ENCODE measurements at regions not wholly inside any gene's neighbourhood (a gene's known extent, or its start where the extent isn't known, plus 50 kb on each side); places are given as distances from the start of the nearest gene placed in this dataset.

DNA sequence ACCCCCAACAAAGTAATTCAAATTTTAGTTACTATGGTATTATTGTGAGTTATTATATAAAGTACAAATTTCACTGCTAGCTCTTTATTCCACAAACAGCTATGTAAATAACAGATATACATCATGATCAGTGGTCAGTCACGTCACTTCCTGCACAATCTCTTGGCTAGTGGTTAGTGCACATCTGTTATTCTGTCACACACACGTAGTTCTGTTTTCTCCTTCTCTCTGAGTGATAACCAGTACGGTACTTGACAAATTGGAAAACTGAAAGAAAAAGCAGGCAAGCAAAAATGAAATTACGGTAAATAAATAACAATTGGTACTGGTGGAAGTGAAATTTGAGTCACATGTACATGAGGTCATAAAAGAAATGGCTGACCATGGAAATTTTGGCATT lies 728.7 kb downstream of the CCDC85A start:
- CTCF ChIA-PET = no interaction called here
- intact Hi-C loops (cut with micrococcal nuclease) = no loop called here
- Histone ChIP-seq H3K79me2 (ENCODE audit: low read length) (no peaks in the 10 kb centered on the region), H3K9me3 (ENCODE audit: low read length) (no peaks in the 10 kb centered on the region), H3K4me3 (ENCODE audit: low read length) (no peak overlapping the region), H2AFZ (ENCODE audit: low read length) (no peak overlapping the region), H3F3A (ENCODE audit: low read length, unreplicated experiment) (no peaks in the 10 kb centered on the region), H3K4me2 (ENCODE audit: low read length) (no peak overlapping the region), H3K9me2 (replicated peaks; ENCODE audit: low read length) (no peaks in the 10 kb centered on the region), H3K27ac (ENCODE audit: low read length) (no peak overlapping the region), H3K9ac (ENCODE audit: low read length) (no peak overlapping the region), H4K20me1 (ENCODE audit: low read length) (no peaks in the 10 kb centered on the region), H3K27me3 (ENCODE audit: low read length) (0 out of 2 replicates have a peak, but pooled peaks cover 5% of the 10 kb centered on the region), H3K36me3 (ENCODE audit: low read depth, low read length) (no peaks in the 10 kb centered on the region), H3K4me1 (ENCODE audit: insufficient read depth, low read length) (no peaks in the 10 kb centered on the region)
- DNase-seq (no peak), ATAC-seq (no peak)
- no TSS peak for BruUV-seq (replicated peaks)
- POLR2A ChIA-PET (ENCODE audit: unreplicated experiment) = no interaction called here
- TF ChIP-seq EZH2phosphoT487 (IDR thresholded peaks at IDR 0.05; ENCODE audit: borderline replicate concordance, low read length) (no peak), EZH2 (IDR thresholded peaks at IDR 0.05; ENCODE audit: low read length, unreplicated experiment) (no peak)
- TF ChIP-seq, protein P1, sequence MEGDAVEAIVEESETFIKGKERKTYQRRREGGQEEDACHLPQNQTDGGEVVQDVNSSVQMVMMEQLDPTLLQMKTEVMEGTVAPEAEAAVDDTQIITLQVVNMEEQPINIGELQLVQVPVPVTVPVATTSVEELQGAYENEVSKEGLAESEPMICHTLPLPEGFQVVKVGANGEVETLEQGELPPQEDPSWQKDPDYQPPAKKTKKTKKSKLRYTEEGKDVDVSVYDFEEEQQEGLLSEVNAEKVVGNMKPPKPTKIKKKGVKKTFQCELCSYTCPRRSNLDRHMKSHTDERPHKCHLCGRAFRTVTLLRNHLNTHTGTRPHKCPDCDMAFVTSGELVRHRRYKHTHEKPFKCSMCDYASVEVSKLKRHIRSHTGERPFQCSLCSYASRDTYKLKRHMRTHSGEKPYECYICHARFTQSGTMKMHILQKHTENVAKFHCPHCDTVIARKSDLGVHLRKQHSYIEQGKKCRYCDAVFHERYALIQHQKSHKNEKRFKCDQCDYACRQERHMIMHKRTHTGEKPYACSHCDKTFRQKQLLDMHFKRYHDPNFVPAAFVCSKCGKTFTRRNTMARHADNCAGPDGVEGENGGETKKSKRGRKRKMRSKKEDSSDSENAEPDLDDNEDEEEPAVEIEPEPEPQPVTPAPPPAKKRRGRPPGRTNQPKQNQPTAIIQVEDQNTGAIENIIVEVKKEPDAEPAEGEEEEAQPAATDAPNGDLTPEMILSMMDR (conservative IDR thresholded peaks at IDR 0.05; ENCODE audit: low read depth, low read length) = no peak

DNA sequence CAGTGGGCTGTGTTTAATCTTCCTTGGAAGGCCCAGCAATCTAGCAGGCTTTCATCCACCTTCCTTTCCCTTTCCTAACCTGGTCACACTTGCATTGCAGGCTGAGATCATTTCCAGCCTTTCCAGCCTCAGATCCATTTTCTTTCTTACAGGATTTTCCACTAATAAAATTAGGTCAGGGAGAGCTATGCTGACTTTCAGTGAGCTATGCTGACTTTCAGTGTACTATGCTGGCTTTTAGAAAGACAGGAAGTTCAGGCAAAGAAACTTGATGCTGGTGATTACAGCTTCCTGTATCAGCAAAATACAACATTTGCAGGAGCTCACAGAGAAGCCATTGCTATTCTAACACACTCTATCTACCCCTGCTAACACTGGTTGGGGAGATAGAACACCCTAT lies 735.0 kb downstream of the CCDC85A start:
- H3K27ac ChIP-seq (ENCODE audit: low read length) = no peak overlapping the region
- H2AFZ ChIP-seq (ENCODE audit: low read length) = no peak overlapping the region
- no TSS peak for BruUV-seq (replicated peaks)
- H3K9ac ChIP-seq (ENCODE audit: low read length) = no peak overlapping the region
- intact Hi-C loops (cut with micrococcal nuclease) = no loop called here
- ChIA-PET POLR2A (ENCODE audit: unreplicated experiment) (no interaction called here), CTCF (no interaction called here)
- no peaks in the 10 kb centered on the region for H3K79me2 ChIP-seq (ENCODE audit: low read length)
- no peak overlapping the region for H3K4me2 ChIP-seq (ENCODE audit: low read length)
- DNase-seq = no peak
- H4K20me1 ChIP-seq (ENCODE audit: low read length) = no peaks in the 10 kb centered on the region
- H3K9me3 ChIP-seq (ENCODE audit: low read length) = no peaks in the 10 kb centered on the region
- H3F3A ChIP-seq (ENCODE audit: low read length, unreplicated experiment) = no peaks in the 10 kb centered on the region
- no peaks in the 10 kb centered on the region for H3K4me1 ChIP-seq (ENCODE audit: insufficient read depth, low read length)
- no peak overlapping the region for H3K4me3 ChIP-seq (ENCODE audit: low read length)
- no peaks in the 10 kb centered on the region for H3K36me3 ChIP-seq (ENCODE audit: low read depth, low read length)
- no peak for TF ChIP-seq EZH2 (IDR thresholded peaks at IDR 0.05; ENCODE audit: low read length, unreplicated experiment)
- TF ChIP-seq, protein P1 (conservative IDR thresholded peaks at IDR 0.05; ENCODE audit: low read depth, low read length) = no peak
- no peak for TF ChIP-seq EZH2phosphoT487 (IDR thresholded peaks at IDR 0.05; ENCODE audit: borderline replicate concordance, low read length)
- no peak for ATAC-seq
- H3K9me2 ChIP-seq (replicated peaks; ENCODE audit: low read length) = no peaks in the 10 kb centered on the region
- peaks cover 17% of the 10 kb centered on the region for H3K27me3 ChIP-seq (ENCODE audit: low read length)

DNA sequence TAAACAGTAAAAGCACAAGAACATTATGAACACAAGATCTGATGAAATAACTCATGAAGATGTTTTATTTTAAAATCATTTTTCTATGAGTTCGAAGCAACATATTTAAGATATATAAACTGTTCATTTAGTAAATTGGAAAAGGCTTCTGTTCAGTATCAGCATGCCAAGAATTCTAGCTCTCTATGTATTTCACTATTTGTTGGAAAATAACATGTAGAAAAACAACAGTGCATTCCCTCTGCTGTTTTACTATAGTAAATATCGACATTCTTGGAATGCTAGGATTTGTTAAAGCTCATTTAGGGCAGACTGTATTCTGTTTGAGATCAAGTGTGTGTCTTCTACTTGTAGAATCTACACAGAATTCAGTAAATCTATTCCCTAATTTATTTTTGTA lies 750.2 kb downstream of the CCDC85A start:
- Histone ChIP-seq H3K27me3 (ENCODE audit: low read length) (peaks cover 38% of the 10 kb centered on the region), H3K36me3 (ENCODE audit: low read depth, low read length) (no peaks in the 10 kb centered on the region), H3K4me1 (ENCODE audit: insufficient read depth, low read length) (no peaks in the 10 kb centered on the region), H3K9me3 (ENCODE audit: low read length) (no peaks in the 10 kb centered on the region), H4K20me1 (ENCODE audit: low read length) (no peaks in the 10 kb centered on the region), H3K79me2 (ENCODE audit: low read length) (no peaks in the 10 kb centered on the region), H3K4me2 (ENCODE audit: low read length) (no peak overlapping the region), H3K9ac (ENCODE audit: low read length) (no peak overlapping the region), H3K9me2 (replicated peaks; ENCODE audit: low read length) (no peaks in the 10 kb centered on the region), H3K27ac (ENCODE audit: low read length) (no peak overlapping the region), H2AFZ (ENCODE audit: low read length) (no peak overlapping the region), H3K4me3 (ENCODE audit: low read length) (no peak overlapping the region), H3F3A (ENCODE audit: low read length, unreplicated experiment) (no peaks in the 10 kb centered on the region)
- intact Hi-C loops (cut with micrococcal nuclease) = no loop called here
- BruUV-seq (replicated peaks) = no TSS peak
- POLR2A ChIA-PET (ENCODE audit: unreplicated experiment) = no interaction called here
- CTCF ChIA-PET = no interaction called here
- ATAC-seq (no peak), DNase-seq (no peak)
- TF ChIP-seq EZH2 (IDR thresholded peaks at IDR 0.05; ENCODE audit: low read length, unreplicated experiment) (no peak), EZH2phosphoT487 (IDR thresholded peaks at IDR 0.05; ENCODE audit: borderline replicate concordance, low read length) (no peak)
- TF ChIP-seq, protein P1 (conservative IDR thresholded peaks at IDR 0.05; ENCODE audit: low read depth, low read length) = no peak
